ENCODE measurements at regions not wholly inside any gene's neighbourhood (a gene's known extent, or its start where the extent isn't known, plus 50 kb on each side); places are given as distances from the start of the nearest gene placed in this dataset.

DNA sequence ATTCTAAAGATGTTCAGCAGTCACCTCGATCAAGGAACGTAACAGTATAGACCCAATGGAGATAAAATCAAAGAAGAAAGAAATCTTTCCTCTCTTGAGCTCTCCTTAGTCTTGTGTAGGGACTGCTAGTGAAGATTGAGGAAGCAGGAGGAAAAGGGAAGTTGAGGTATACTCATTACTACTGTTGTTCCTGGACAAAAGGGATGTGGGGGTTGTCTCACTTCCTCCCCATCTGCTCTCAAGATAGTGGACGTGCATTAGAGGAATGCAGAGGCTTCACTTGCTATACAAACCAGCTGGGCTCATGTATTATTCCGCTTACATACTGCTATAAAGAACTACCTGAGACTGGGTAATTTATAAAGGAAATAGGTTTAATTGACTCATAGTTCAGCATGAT, 208.9 kb upstream of the ARHGEF9 start:
- DNase-seq (ENCODE audit: low read depth) = no peak
- TF ChIP-seq, protein P1, sequence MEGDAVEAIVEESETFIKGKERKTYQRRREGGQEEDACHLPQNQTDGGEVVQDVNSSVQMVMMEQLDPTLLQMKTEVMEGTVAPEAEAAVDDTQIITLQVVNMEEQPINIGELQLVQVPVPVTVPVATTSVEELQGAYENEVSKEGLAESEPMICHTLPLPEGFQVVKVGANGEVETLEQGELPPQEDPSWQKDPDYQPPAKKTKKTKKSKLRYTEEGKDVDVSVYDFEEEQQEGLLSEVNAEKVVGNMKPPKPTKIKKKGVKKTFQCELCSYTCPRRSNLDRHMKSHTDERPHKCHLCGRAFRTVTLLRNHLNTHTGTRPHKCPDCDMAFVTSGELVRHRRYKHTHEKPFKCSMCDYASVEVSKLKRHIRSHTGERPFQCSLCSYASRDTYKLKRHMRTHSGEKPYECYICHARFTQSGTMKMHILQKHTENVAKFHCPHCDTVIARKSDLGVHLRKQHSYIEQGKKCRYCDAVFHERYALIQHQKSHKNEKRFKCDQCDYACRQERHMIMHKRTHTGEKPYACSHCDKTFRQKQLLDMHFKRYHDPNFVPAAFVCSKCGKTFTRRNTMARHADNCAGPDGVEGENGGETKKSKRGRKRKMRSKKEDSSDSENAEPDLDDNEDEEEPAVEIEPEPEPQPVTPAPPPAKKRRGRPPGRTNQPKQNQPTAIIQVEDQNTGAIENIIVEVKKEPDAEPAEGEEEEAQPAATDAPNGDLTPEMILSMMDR (IDR thresholded peaks at IDR 0.05; ENCODE audit: insufficient read depth, low read depth, low read length, missing control alignments) = no peak

DNA sequence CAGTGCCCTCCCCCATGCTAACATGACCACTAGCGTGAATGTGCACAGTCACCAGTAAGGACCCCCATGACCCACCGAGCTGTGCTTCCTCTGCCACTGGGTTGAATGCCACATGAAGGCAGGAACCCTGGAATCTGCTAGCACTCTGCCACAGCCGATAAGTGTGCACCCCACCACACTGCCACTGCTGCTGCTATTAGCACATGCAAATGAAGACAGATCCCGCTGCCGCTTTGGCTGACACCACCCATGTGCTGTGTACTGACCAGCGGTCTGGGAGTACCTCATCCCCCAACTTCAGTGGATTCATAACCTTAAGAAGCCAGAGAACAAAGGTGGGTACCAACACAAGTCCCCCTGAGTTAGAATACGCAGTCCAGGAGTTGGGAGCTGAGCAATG, 200.9 kb upstream of the ARHGEF9 start:
- DNase-seq (ENCODE audit: low read depth) = no peak
- TF ChIP-seq, protein P1 (IDR thresholded peaks at IDR 0.05; ENCODE audit: insufficient read depth, low read depth, low read length, missing control alignments) = no peak
- no peak overlapping the region for H3K4me3 ChIP-seq (ENCODE audit: low read depth, low read length)

More for the DNA sequence above, 208.9 kb upstream of the ARHGEF9 start:
- no peak overlapping the region for H3K4me3 ChIP-seq (ENCODE audit: low read depth, low read length)

DNA sequence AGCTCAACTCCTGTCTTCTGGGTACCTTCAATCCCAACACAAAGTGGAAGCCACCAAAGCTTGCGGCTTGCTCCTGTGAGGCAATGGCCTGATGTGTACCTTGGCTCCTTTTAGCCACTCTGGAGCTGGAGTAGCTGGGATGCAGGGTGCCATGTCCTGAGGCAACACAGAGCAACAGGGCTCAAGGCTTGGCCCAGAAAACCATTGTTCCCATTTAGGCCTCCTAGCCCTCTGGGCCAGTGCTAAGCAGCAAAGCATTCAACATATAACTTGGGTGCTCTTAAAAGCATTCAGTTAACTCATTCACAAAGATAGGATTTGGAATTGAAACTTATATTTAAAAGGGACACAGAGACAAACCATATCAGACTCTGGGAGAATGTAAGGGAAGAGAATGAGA, 194.5 kb upstream of the ARHGEF9 start:
- DNase-seq (ENCODE audit: low read depth) = no peak
- TF ChIP-seq, protein P1 (IDR thresholded peaks at IDR 0.05; ENCODE audit: insufficient read depth, low read depth, low read length, missing control alignments) = no peak
- H3K4me3 ChIP-seq (ENCODE audit: low read depth, low read length) = no peak overlapping the region

DNA sequence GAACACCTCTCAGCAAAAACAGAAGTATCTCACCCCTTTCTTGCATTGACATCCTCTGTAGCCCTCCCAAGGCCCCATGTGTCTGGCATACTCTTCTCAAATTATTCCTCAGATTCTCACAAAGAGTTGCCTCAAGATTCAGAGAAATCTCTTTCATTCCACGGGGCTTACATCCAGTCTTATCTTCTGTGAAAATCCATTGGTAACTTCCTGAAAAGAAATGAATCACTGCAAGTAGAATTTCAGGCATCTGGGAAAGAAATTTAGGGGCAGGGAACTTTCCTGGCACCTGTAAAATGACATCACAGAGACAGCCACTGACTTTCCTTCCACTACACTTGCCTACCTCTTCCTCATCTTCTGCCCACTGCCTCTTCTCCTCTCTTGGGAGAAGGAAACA, 182.5 kb upstream of the ARHGEF9 start:
- no peak overlapping the region for H3K4me3 ChIP-seq (ENCODE audit: low read depth, low read length)
- DNase-seq (ENCODE audit: low read depth) = no peak
- TF ChIP-seq, protein P1 (IDR thresholded peaks at IDR 0.05; ENCODE audit: insufficient read depth, low read depth, low read length, missing control alignments) = no peak

DNA sequence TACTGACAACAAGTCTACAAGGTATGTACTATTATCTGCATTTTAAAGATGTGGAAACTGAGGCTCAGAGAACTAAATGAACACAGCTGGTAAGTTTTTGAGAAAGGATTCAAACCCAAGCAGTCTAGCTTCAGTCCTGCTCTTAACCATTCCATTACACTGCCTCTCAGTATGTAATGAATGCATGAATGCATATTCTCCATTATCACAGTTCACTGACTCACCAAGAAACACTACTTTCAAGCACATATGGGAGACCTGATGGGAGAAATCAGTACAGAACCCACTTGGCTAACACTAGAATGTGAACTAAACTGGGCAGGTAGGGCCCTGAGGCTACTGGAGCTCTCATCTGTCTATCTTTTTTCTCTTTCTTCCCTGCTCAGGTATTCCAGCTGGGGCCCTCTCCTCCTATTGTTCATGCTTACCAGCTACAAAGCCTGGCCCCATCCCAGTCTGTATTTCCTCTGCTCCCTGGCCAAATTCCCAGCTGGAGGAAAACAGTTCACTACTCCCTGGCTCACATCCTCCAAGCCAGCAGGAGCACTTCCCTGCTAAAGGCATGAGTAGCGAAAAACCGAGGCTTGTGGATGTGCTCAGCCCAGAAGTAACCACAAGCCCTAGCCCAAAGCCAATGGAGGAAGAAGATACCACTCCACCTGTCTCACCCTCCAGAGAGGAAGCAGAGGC, 178.2 kb upstream of the ARHGEF9 start:
- TF ChIP-seq, protein P1 (IDR thresholded peaks at IDR 0.05; ENCODE audit: insufficient read depth, low read depth, low read length, missing control alignments) = no peak
- no peak for DNase-seq (ENCODE audit: low read depth)
- H3K4me3 ChIP-seq (ENCODE audit: low read depth, low read length) = no peak overlapping the region

DNA sequence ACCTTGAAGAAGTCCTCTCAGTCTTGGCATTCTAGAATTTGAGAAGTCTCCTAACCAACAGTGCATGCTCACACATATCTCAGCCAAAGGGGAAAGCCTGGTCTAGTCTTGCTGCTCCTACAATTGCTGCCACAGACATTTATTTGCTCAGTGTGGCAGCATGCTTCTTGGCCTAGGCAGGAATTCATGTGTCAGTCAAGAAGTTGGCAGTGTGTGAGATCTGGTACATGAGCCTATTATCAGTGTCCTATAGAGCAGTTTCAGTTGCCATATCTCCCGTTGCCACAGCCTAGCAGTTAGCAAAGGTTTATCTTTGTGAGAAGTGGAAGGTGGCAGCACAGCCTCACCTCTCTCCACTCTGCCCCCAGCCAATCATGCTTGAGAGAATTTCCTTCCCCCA, 176.9 kb upstream of the ARHGEF9 start:
- TF ChIP-seq, protein P1 (IDR thresholded peaks at IDR 0.05; ENCODE audit: insufficient read depth, low read depth, low read length, missing control alignments) = no peak
- no peak overlapping the region for H3K4me3 ChIP-seq (ENCODE audit: low read depth, low read length)
- DNase-seq (ENCODE audit: low read depth) = no peak

DNA sequence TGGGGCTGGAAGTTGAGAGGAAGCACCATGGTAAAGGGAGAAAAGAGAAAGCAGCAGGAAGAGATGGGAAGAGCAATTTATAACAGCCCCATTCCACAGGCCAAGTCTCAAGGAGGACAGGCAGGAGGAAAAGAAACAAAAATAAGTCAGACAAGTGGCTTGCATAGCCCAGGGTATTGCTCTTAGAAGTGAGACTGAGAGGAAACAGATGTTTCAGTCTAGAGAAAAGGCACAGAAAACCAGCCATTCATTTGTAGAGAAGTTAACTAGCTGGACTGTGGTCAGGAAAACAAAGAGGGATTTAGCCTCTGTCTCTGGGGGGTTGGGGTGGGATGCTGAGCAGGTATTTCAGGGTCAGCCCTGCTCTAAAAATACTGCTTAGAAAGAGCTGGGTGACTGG, 175.0 kb upstream of the ARHGEF9 start:
- TF ChIP-seq, protein P1 (IDR thresholded peaks at IDR 0.05; ENCODE audit: insufficient read depth, low read depth, low read length, missing control alignments) = no peak
- no peak for DNase-seq (ENCODE audit: low read depth)
- H3K4me3 ChIP-seq (ENCODE audit: low read depth, low read length) = no peak overlapping the region
